Adrenal gland (tissue), 5 donors: ENCODE measurements at regions not wholly inside any gene's neighbourhood (a gene's known extent, or its start where the extent isn't known, plus 50 kb on each side); places are given as distances from the start of the nearest gene placed in this dataset.

ENCODE experiments used
- CTCF ChIP-seq, 6 experiments: fragments of 450-650 bp in 4 of 6; fragments of 200-600 bp in 2 of 6; sonication (generic) in 1 of 6; IDR thresholded peaks; 1 replicate in 5 of 6; 2 replicates in 1 of 6; pipeline versions ENCODE4 v1.5.1 to v1.8.0; 2016 to 2021; ENCODE audit warnings: antibody characterized with exemption in 6 of 6, mild to moderate bottlenecking in 2 of 6, moderate library complexity in 1 of 6
- POLR2A ChIP-seq, 2 donors: fragments of 450-650 bp; IDR thresholded peaks; one replicate each; pipeline ENCODE4 v1.6.1; 2017; ENCODE audit warnings: antibody characterized with exemption in 2 of 2, mild to moderate bottlenecking in 2 of 2, moderate library complexity in 1 of 2
- donor health status: DM: no; HTN: no; CAD: no.

GRCh38 chr2:78330193-78330592, 695.3 kb upstream of the REG3G start:
- TF ChIP-seq CTCF (IDR thresholded peaks at IDR 0.05) (no peak), POLR2A (IDR thresholded peaks at IDR 0.05) (no peak)
